Stomach (tissue), 4 donors: ENCODE measurements at regions not wholly inside any gene's neighbourhood (a gene's known extent, or its start where the extent isn't known, plus 50 kb on each side); places are given as distances from the start of the nearest gene placed in this dataset.

Experiments used
- POLR2A ChIP-seq, 4 donors: fragments of 450-650 bp; IDR thresholded peaks; one replicate each; pipeline ENCODE4 v1.6.1; 2016; ENCODE audit warnings: antibody characterized with exemption in 4 of 4, control low read depth in 2 of 4, mild to moderate bottlenecking in 1 of 4, moderate library complexity in 1 of 4
- POLR2AphosphoS5 ChIP-seq, 3 donors: sonication (generic); formaldehyde crosslinking; IDR thresholded peaks; one replicate each; pipeline ENCODE4 v1.6.1; 2016; ENCODE audit warnings: antibody characterized with exemption in 3 of 3
- TF ChIP-seq, protein P1 (sequence below), 7 experiments: fragments of 450-650 bp in 4 of 7; fragments of 200-600 bp in 3 of 7; sonication (generic) in 3 of 7; IDR thresholded peaks; one replicate each; pipeline ENCODE4 v1.5.1; 2016 to 2019; ENCODE audit warnings: antibody characterized with exemption in 7 of 7, control low read depth in 2 of 7, mild to moderate bottlenecking in 1 of 7

DNA sequence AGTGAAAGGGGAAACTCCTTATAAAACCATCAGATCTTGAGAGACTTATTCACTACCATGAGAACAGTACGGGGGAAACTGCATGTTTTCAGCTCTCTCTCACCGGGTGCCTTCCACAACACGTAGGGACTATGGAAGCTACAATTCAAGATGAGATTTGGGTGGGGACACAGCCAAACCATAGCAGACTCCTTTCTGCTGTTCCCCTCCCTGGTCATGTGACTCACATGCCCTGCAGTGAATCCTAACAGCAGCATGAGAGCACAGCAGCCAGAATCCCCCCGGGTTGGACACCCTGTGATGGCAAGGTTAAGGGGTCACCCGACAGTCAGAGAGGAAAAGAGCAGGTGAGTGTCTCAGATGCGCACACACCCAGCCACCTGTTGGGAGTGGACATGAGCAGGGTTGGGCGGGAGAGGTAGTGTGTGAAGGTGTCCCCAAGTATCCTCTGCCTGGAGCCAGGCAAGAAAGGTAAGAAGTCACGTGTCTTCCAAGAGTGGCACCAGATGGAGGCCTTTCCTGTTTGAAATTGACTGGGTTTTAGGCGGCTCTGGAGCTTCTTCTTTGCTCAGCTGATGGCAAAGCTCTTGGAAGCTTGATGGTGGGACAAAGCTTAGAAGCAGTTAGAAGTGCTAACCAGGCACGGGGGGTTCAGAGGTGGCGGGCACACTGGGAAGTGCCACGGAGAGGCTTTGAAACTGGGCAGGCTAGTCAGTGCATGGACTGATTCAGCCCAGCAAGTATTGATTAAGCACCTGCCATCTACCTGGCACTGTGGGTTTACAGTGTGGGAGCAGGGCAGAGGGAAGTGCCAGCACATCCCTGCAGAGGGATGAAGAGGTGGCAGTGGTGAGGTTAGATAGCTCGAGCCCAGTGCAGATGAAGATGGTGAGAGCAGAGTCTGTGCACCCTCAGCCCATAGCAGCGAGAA, 68.7 kb downstream of the RHOB start:
- TF ChIP-seq, protein P1, sequence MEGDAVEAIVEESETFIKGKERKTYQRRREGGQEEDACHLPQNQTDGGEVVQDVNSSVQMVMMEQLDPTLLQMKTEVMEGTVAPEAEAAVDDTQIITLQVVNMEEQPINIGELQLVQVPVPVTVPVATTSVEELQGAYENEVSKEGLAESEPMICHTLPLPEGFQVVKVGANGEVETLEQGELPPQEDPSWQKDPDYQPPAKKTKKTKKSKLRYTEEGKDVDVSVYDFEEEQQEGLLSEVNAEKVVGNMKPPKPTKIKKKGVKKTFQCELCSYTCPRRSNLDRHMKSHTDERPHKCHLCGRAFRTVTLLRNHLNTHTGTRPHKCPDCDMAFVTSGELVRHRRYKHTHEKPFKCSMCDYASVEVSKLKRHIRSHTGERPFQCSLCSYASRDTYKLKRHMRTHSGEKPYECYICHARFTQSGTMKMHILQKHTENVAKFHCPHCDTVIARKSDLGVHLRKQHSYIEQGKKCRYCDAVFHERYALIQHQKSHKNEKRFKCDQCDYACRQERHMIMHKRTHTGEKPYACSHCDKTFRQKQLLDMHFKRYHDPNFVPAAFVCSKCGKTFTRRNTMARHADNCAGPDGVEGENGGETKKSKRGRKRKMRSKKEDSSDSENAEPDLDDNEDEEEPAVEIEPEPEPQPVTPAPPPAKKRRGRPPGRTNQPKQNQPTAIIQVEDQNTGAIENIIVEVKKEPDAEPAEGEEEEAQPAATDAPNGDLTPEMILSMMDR (IDR thresholded peaks at IDR 0.05): no peak
- TF ChIP-seq POLR2AphosphoS5 (IDR thresholded peaks at IDR 0.05) (no peak), POLR2A (IDR thresholded peaks at IDR 0.05) (no peak)
